Natural killer cell treated with Interleukin-12 subunit alpha and Interleukin-12 subunit beta and Interleukin-15 and Interleukin-18, amount 100 ng/mL, for 72 hours (primary cell): ENCODE measurements at regions not wholly inside any gene's neighbourhood (a gene's known extent, or its start where the extent isn't known, plus 50 kb on each side); places are given as distances from the start of the nearest gene placed in this dataset.

Source experiments
- ATAC-seq, 2 donors: fragments of 150-1000 bp; cut with Tn5 transposase in 1 of 2; sonication (Bioruptor Pico), chemical (Tn5 transposase) in 1 of 2; 2 replicates each; pipeline ENCODE4 v1.10.0; 2021
- DNase-seq: peaks from one replicate; pipeline ENCODE4 v3.0.0; 2022; ENCODE audit warnings: low spot score
- H3K27ac Mint-ChIP-seq, 2 donors: 1 replicate in 1 of 2; 2 replicates in 1 of 2; pipeline ENCODE4 v1.8.0; 2022; ENCODE audit warnings: mixed read lengths in 2 of 2, mild to moderate bottlenecking in 1 of 2, moderate library complexity in 1 of 2
- H3K27me3 Mint-ChIP-seq, 2 donors: 1 replicate in 1 of 2; 2 replicates in 1 of 2; pipeline ENCODE4 v1.8.0; 2022; ENCODE audit warnings: mixed read lengths in 2 of 2
- H3K36me3 Mint-ChIP-seq: one replicate; pipeline ENCODE4 v1.8.0; 2022; ENCODE audit warnings: mixed read lengths
- H3K4me1 Mint-ChIP-seq, 2 donors: 1 replicate in 1 of 2; 2 replicates in 1 of 2; pipeline ENCODE4 v1.8.0; 2022; ENCODE audit warnings: low read depth in 2 of 2, mixed read lengths in 2 of 2, mild to moderate bottlenecking in 1 of 2
- H3K4me3 Mint-ChIP-seq: one replicate; pipeline ENCODE4 v1.8.0; 2022; ENCODE audit warnings: mixed read lengths
- H3K9me3 Mint-ChIP-seq: 2 replicates; pipeline ENCODE4 v1.8.0; 2022; ENCODE audit warnings: mixed read lengths

- no peaks in the 10 kb centered on the region for H3K4me1 Mint-ChIP-seq
- H3K36me3 Mint-ChIP-seq = peaks cover 13% of the 10 kb centered on the region
- ATAC-seq (no peak), DNase-seq (no peak)
- H3K4me3 Mint-ChIP-seq = no peak overlapping the region
- H3K27ac Mint-ChIP-seq = no peak overlapping the region
- H3K9me3 Mint-ChIP-seq = peaks cover 5% of the 10 kb centered on the region
- peaks cover 5 to 8% of the 10 kb centered on the region in 2 donors for H3K27me3 Mint-ChIP-seq
Measured at GRCh38 chr13:80577926-80578670, 237.2 kb upstream of the SPRY2 start.

DNA sequence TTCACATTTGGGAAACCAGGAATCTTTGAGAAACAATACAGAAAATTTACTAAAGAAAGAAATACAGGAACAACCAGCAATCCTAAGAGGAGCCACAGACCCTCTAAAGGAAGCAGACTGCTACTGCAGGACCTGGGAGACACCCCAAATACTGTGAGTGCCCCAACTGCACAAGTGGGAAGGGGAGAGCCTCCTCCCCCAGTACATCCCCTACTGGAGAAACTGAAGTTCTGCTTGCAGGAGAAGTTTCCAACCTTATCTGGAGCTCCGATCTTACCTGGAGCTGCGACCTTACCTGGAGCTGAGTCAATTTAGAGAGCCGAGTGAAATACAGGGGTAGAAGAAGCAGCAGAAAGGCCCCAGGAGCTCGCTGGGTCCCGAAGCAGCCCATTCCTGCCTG is 236.4 kb upstream of the SPRY2 start:
- Mint-ChIP-seq H3K27me3 (peaks cover 5 to 8% of the 10 kb centered on the region in 2 donors), H3K4me3 (no peak overlapping the region), H3K36me3 (peaks cover 13% of the 10 kb centered on the region), H3K4me1 (no peaks in the 10 kb centered on the region), H3K9me3 (peaks cover 5% of the 10 kb centered on the region), H3K27ac (no peak overlapping the region)
- ATAC-seq (no peak), DNase-seq (no peak)

DNA sequence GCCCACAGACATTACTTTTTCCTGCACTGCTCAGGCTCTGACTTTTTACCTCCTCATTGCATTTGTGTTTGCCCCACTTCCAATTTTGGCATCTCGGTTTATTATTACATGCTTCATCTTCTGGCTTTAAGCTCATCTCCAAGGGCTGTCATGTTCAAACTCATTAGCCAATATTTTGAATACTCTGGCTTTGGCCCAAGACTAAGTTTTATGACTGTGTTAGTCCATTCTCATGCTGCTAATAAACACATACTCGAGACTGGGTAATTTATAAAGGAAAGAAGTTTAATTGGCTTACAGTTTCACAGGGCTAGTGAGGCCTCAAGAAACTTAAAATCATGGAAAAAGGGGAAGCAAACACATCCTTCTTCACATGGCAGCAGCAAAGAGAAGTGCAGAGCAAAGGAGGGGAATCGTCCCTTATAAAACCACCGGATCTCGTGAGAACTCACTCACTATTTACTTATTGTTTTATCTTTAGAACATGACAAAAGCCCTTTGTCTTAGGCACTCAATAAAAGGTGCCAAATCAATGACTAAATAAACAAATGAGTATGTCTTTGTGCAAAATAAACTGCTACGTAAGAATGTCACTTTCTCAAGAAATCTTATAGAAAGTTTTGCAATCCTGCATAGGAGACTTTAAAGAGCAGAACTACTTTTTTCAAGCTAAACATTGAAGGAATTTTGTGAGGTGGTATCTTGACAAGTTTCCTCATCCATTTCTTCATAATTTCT is 233.4 kb upstream of the SPRY2 start:
- no peaks in the 10 kb centered on the region for H3K9me3 Mint-ChIP-seq
- DNase-seq = no peak

GRCh38 chr13:80572923-80573316 is 232.0 kb upstream of the SPRY2 start:
- DNase-seq (no peak), ATAC-seq (no peak)
- Mint-ChIP-seq H3K4me3 (no peak overlapping the region), H3K27me3 (peaks cover 0 to 7% of the 10 kb centered on the region in 2 donors), H3K4me1 (peaks cover 0 to 3% of the 10 kb centered on the region in 2 donors), H3K9me3 (no peaks in the 10 kb centered on the region), H3K36me3 (no peaks in the 10 kb centered on the region), H3K27ac (no peak overlapping the region)

More for the DNA sequence above, 233.4 kb upstream of the SPRY2 start:
- Mint-ChIP-seq H3K4me3 (no peak overlapping the region), H3K36me3 (peaks cover 7% of the 10 kb centered on the region), H3K27me3 (peaks cover 0 to 9% of the 10 kb centered on the region in 2 donors), H3K27ac (no peak overlapping the region), H3K4me1 (peaks cover 0 to 3% of the 10 kb centered on the region in 2 donors)
- ATAC-seq = no peak

- peaks cover 0 to 3% of the 10 kb centered on the region in 2 donors for H3K4me1 Mint-ChIP-seq
- no peak for ATAC-seq
Measured at GRCh38 chr13:80572308-80572922, 231.5 kb upstream of the SPRY2 start.

DNA sequence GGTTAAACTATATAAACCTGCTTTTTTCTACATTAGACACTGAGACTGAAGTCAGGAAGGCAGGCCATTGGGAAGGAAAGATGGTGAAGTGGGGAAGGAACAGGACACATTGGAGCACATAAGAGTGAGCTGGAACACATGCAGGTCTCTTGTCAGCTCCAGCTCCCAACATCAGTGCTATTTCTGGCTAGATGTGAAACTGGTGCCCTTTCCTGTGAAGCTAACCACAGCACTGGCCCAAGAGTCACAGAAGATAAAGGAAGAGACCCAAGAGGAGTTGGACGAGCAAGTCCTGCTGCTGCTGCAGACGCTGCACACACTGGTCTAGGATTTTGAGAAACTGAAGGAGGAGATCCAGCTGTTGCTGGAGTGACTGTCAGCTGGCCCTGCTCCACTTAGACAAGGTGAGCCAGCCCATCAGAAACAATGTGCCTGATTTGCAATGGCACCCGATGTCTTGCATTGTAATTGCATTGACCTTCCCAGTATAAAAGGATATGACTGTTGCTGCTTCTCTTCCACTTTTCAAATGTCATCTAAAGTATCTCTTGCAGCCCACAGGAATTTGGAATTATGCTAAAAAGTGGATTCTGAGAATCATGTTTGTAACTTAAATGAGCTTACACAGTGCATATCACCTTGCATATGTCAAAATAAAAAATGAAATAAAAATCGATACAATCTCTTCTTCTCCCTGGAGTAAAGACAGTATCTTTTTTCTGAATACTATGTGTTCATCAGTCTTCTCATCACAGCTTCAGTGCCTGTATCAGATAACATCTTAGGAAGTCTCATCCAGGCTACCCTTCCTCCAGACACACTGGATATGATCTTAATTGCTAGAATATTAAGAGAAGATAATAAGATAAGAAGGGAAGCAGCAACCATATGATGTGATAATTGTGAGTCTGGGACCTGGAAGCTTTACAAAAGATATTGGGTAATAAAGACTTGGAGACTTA is 230.7 kb upstream of the SPRY2 start:
- ATAC-seq = no peak
- Mint-ChIP-seq H3K9me3 (no peaks in the 10 kb centered on the region), H3K27me3 (peaks cover 0 to 7% of the 10 kb centered on the region in 2 donors), H3K4me3 (no peak overlapping the region), H3K27ac (no peak overlapping the region), H3K4me1 (peaks cover 0 to 3% of the 10 kb centered on the region in 2 donors), H3K36me3 (no peaks in the 10 kb centered on the region)
- no peak for DNase-seq

More at GRCh38 chr13:80572308-80572922, 231.5 kb upstream of the SPRY2 start:
- Mint-ChIP-seq H3K27ac (no peak overlapping the region), H3K9me3 (no peaks in the 10 kb centered on the region), H3K36me3 (no peaks in the 10 kb centered on the region), H3K27me3 (peaks cover 0 to 7% of the 10 kb centered on the region in 2 donors), H3K4me3 (no peak overlapping the region)
- DNase-seq = no peak

DNA sequence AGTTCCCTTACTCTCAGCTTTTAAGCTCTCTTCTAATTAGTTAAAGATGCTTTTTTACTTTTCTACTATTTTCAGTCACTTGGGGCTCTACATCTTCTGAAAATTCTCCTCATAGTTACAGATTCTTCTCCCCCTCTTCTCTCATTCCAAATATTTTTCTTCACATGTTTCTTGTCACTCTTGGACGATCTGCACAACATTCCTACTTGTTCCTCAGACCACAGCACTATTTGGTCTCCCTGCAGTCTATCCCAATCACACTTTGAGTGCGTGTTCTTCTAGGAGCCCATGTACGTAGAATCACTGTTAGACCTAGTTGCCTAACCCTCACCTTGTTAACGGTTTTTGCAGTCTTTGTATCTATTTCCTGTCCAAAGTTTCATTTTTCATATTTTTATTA is 222.5 kb upstream of the SPRY2 start:
- H3K27me3 Mint-ChIP-seq = no peaks in the 10 kb centered on the region
- H3K36me3 Mint-ChIP-seq = no peaks in the 10 kb centered on the region
- H3K27ac Mint-ChIP-seq = peak overlapping the region; percentile 4 to 8
- H3K4me3 Mint-ChIP-seq = peak overlapping the region; percentile 53
- peaks cover 16 to 17% of the 10 kb centered on the region in 2 donors for H3K4me1 Mint-ChIP-seq
- DNase-seq (no peak), ATAC-seq (no peak)
- no peaks in the 10 kb centered on the region for H3K9me3 Mint-ChIP-seq

DNA sequence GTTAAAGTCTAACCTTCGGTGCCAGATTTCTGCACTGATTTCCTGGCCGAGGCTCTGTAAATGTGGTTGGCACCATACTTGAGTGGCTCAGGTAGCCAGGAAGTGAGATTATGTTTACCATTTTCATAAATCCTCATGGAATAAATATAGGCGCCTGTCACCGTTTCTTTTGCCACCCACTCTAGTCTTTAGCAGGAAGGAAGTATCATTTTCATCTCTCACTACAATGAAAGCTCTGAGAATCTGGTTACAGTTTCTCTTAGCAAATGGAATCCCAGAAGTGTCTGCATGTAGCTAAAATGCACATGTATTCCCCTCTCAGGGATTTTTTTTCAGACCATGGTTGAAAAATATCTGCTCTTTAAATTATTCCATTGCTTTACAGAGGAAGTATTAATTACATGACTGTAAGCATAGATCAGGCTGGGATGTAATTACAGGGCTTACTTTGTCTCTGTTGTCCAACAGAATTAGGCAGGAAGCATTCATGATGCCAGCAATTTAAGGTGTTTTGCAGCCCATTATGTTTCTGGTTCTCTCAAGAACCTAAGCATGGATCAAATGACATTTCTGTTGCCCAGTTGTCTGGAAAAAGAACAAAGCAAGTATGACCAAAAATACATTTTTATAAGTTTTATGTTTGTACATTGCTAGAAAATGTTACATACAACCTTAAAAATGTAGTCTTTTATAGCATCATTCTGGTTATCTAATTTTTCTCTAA is 221.7 kb upstream of the SPRY2 start:
- H3K4me1 Mint-ChIP-seq = peaks cover 16 to 17% of the 10 kb centered on the region in 2 donors
- no peaks in the 10 kb centered on the region for H3K36me3 Mint-ChIP-seq
- no peak for ATAC-seq
- no peak for DNase-seq
- no peak overlapping the region for H3K27ac Mint-ChIP-seq
- H3K9me3 Mint-ChIP-seq = no peaks in the 10 kb centered on the region
- H3K4me3 Mint-ChIP-seq = peak overlapping the region; percentile 24
- no peaks in the 10 kb centered on the region for H3K27me3 Mint-ChIP-seq

GRCh38 chr13:80560609-80561008 is 219.7 kb upstream of the SPRY2 start:
- ATAC-seq = no peak
- no peak for DNase-seq
- Mint-ChIP-seq H3K27me3 (no peaks in the 10 kb centered on the region), H3K4me3 (no peak overlapping the region), H3K4me1 (peaks cover 16 to 17% of the 10 kb centered on the region in 2 donors), H3K36me3 (no peaks in the 10 kb centered on the region), H3K27ac (no peak overlapping the region), H3K9me3 (no peaks in the 10 kb centered on the region)

- H3K9me3 Mint-ChIP-seq = no peaks in the 10 kb centered on the region
- no peaks in the 10 kb centered on the region for H3K27me3 Mint-ChIP-seq
- no peak overlapping the region for H3K27ac Mint-ChIP-seq
- H3K4me3 Mint-ChIP-seq = no peak overlapping the region
- no peak for ATAC-seq
- H3K36me3 Mint-ChIP-seq = no peaks in the 10 kb centered on the region
- DNase-seq = no peak
- peaks cover 15 to 16% of the 10 kb centered on the region in 2 donors for H3K4me1 Mint-ChIP-seq
Measured at GRCh38 chr13:80559944-80560343, 219.0 kb upstream of the SPRY2 start.

GRCh38 chr13:80558074-80558473 is 217.1 kb upstream of the SPRY2 start:
- H3K27me3 Mint-ChIP-seq = no peaks in the 10 kb centered on the region
- DNase-seq = no peak
- no peak overlapping the region for H3K4me3 Mint-ChIP-seq
- no peak overlapping the region for H3K27ac Mint-ChIP-seq
- no peaks in the 10 kb centered on the region for H3K36me3 Mint-ChIP-seq
- peaks cover 5 to 7% of the 10 kb centered on the region in 2 donors for H3K4me1 Mint-ChIP-seq
- H3K9me3 Mint-ChIP-seq = no peaks in the 10 kb centered on the region
- ATAC-seq = no peak

- Mint-ChIP-seq H3K4me1 (peaks cover 5 to 6% of the 10 kb centered on the region in 2 donors), H3K4me3 (no peak overlapping the region), H3K27ac (no peak overlapping the region), H3K36me3 (no peaks in the 10 kb centered on the region), H3K9me3 (no peaks in the 10 kb centered on the region), H3K27me3 (peaks cover 0 to 3% of the 10 kb centered on the region in 2 donors)
- ATAC-seq (no peak), DNase-seq (no peak)
Measured at GRCh38 chr13:80555796-80556678, 215.1 kb upstream of the SPRY2 start.
